SJSA1 (cell line): ENCODE measurements at regions not wholly inside any gene's neighbourhood (a gene's known extent, or its start where the extent isn't known, plus 50 kb on each side); places are given as distances from the start of the nearest gene placed in this dataset.

Experiments used
- DNase-seq, 2 experiments: peaks; one replicate each; pipeline ENCODE4 v3.0.0-alpha.2; 2015 to 2020; ENCODE audit warnings: low spot score in 2 of 2, low read depth in 1 of 2
- H3K27ac ChIP-seq: fragments of 250-450 bp; sonication (Bioruptor Pico); 2 replicates; pipeline ENCODE4 v1.5.1; 2020; ENCODE audit warnings: mild to moderate bottlenecking, moderate library complexity
- H3K27me3 ChIP-seq: fragments of 250-450 bp; sonication (Bioruptor Pico); replicated peaks from 2 replicates; pipeline ENCODE4 v1.5.1; 2020; ENCODE audit warnings: mild to moderate bottlenecking, moderate library complexity
- H3K36me3 ChIP-seq: fragments of 250-450 bp; sonication (Bioruptor Pico); 2 replicates; pipeline ENCODE4 v1.5.1; 2020; ENCODE audit warnings: mild to moderate bottlenecking
- H3K4me1 ChIP-seq: fragments of 250-450 bp; sonication (Bioruptor Pico); replicated peaks from 2 replicates; pipeline ENCODE4 v1.6.1; 2021; ENCODE audit warnings: mild to moderate bottlenecking
- H3K4me3 ChIP-seq: fragments of 250-450 bp; sonication (Bioruptor Pico); 2 replicates; pipeline ENCODE4 v1.5.1; 2020; ENCODE audit warnings: mild to moderate bottlenecking
- H3K9me3 ChIP-seq: fragments of 250-450 bp; sonication (Bioruptor Pico); replicated peaks from 2 replicates; pipeline ENCODE4 v1.5.1; 2020; ENCODE audit warnings: mild to moderate bottlenecking

- H3K9me3 ChIP-seq, result no peaks in the 10 kb centered on the region
- DNase-seq, result no peak
These were observed 72.0 kb upstream of the MTPN start for GRCh38 chr7:136049117-136049516.

GRCh38 chr7:136046548-136046947 lies 69.4 kb upstream of the MTPN start:
- no peaks in the 10 kb centered on the region for H3K4me1 ChIP-seq
- H3K4me3 ChIP-seq, result no peak overlapping the region
- DNase-seq, result no peak
- H3K36me3 ChIP-seq, result no peaks in the 10 kb centered on the region
- no peaks in the 10 kb centered on the region for H3K9me3 ChIP-seq
- H3K27ac ChIP-seq, result no peak overlapping the region
- no peaks in the 10 kb centered on the region for H3K27me3 ChIP-seq

More at GRCh38 chr7:136049117-136049516, 72.0 kb upstream of the MTPN start:
- no peak overlapping the region for H3K4me3 ChIP-seq
- no peaks in the 10 kb centered on the region for H3K36me3 ChIP-seq
- no peak overlapping the region for H3K27ac ChIP-seq
- H3K4me1 ChIP-seq, result no peaks in the 10 kb centered on the region
- no peaks in the 10 kb centered on the region for H3K27me3 ChIP-seq

- no peak for DNase-seq
- no peak overlapping the region for H3K27ac ChIP-seq
- no peaks in the 10 kb centered on the region for H3K36me3 ChIP-seq
- H3K4me1 ChIP-seq, result no peaks in the 10 kb centered on the region
- no peaks in the 10 kb centered on the region for H3K27me3 ChIP-seq
- no peaks in the 10 kb centered on the region for H3K9me3 ChIP-seq
- no peak overlapping the region for H3K4me3 ChIP-seq
These were observed 68.8 kb upstream of the MTPN start for GRCh38 chr7:136045992-136046391.

GRCh38 chr7:136045181-136045580 lies 68.0 kb upstream of the MTPN start:
- H3K27ac ChIP-seq, result no peak overlapping the region
- H3K27me3 ChIP-seq, result no peaks in the 10 kb centered on the region
- H3K4me1 ChIP-seq, result no peaks in the 10 kb centered on the region
- H3K9me3 ChIP-seq, result no peaks in the 10 kb centered on the region
- no peak for DNase-seq
- H3K36me3 ChIP-seq, result no peaks in the 10 kb centered on the region
- no peak overlapping the region for H3K4me3 ChIP-seq

- DNase-seq, result no peak
These were observed 62.6 kb upstream of the MTPN start for GRCh38 chr7:136039577-136040345.

GRCh38 chr7:136036336-136036735 lies 59.2 kb upstream of the MTPN start:
- Histone ChIP-seq H3K4me3 (no peak overlapping the region), H3K27ac (peak overlapping the region; percentile 22; the same call in 1 of the 2 replicates), H3K9me3 (no peaks in the 10 kb centered on the region), H3K4me1 (peaks cover 13% of the 10 kb centered on the region), H3K27me3 (no peaks in the 10 kb centered on the region), H3K36me3 (no peaks in the 10 kb centered on the region)
- DNase-seq, result peak in 1 of 2 experiments; percentile 40

More at GRCh38 chr7:136039577-136040345, 62.6 kb upstream of the MTPN start:
- Histone ChIP-seq H3K27ac (no peak overlapping the region), H3K4me1 (peaks cover 13% of the 10 kb centered on the region), H3K36me3 (no peaks in the 10 kb centered on the region), H3K9me3 (no peaks in the 10 kb centered on the region), H3K27me3 (no peaks in the 10 kb centered on the region), H3K4me3 (no peak overlapping the region)

- no peak for DNase-seq
- Histone ChIP-seq H3K9me3 (no peaks in the 10 kb centered on the region), H3K4me3 (no peak overlapping the region), H3K27me3 (no peaks in the 10 kb centered on the region), H3K4me1 (peaks cover 13% of the 10 kb centered on the region), H3K27ac (no peak overlapping the region), H3K36me3 (no peaks in the 10 kb centered on the region)
These were observed 57.0 kb upstream of the MTPN start for GRCh38 chr7:136034132-136034531.

- H3K4me3 ChIP-seq, result no peak overlapping the region
- no peaks in the 10 kb centered on the region for H3K36me3 ChIP-seq
- no peaks in the 10 kb centered on the region for H3K27me3 ChIP-seq
- no peaks in the 10 kb centered on the region for H3K9me3 ChIP-seq
- H3K4me1 ChIP-seq, result peaks cover 13% of the 10 kb centered on the region
- no peak overlapping the region for H3K27ac ChIP-seq
- no peak for DNase-seq
These were observed 56.4 kb upstream of the MTPN start for GRCh38 chr7:136033413-136034031.

GRCh38 chr7:136030867-136031318 lies 53.7 kb upstream of the MTPN start:
- Histone ChIP-seq H3K4me3 (no peak overlapping the region), H3K36me3 (no peaks in the 10 kb centered on the region), H3K27me3 (no peaks in the 10 kb centered on the region), H3K27ac (no peak overlapping the region), H3K9me3 (no peaks in the 10 kb centered on the region), H3K4me1 (no peaks in the 10 kb centered on the region; the same call in 1 of the 2 replicates)
- DNase-seq, result no peak

- H3K27ac ChIP-seq, result no peak overlapping the region
- H3K36me3 ChIP-seq, result no peaks in the 10 kb centered on the region
These were observed 53.2 kb upstream of the MTPN start for GRCh38 chr7:136030330-136030729.

GRCh38 chr7:136027160-136027559 lies 50.0 kb upstream of the MTPN start:
- Histone ChIP-seq H3K27me3 (no peaks in the 10 kb centered on the region), H3K4me1 (no peaks in the 10 kb centered on the region), H3K9me3 (no peaks in the 10 kb centered on the region), H3K36me3 (no peaks in the 10 kb centered on the region), H3K4me3 (no peak overlapping the region), H3K27ac (no peak overlapping the region)
- DNase-seq, result no peak

More at GRCh38 chr7:136030330-136030729, 53.2 kb upstream of the MTPN start:
- Histone ChIP-seq H3K4me1 (no peaks in the 10 kb centered on the region), H3K4me3 (no peak overlapping the region), H3K27me3 (no peaks in the 10 kb centered on the region), H3K9me3 (no peaks in the 10 kb centered on the region)
- no peak for DNase-seq
